Stimulated activated CD4-positive, alpha-beta T cell treated with anti-CD3 and anti-CD28 coated beads, Interleukin-15, amount 100 ng/mL, for 24 hours (primary cell): ENCODE measurements at regions not wholly inside any gene's neighbourhood (a gene's known extent, or its start where the extent isn't known, plus 50 kb on each side); places are given as distances from the start of the nearest gene placed in this dataset.
"Not testable (repeated sequence)": the region's sequence is repeated elsewhere in the genome, so short reads cannot be mapped to it uniquely, and the experiment has no call there.

Experiments
- DNase-seq: peaks from one replicate; pipeline ENCODE4 v3.0.0-alpha.2; 2020

- not testable (repeated sequence) for DNase-seq
These were observed 1191.2 kb downstream of the TMEM121 start for GRCh38 chr14:106717544-106717943.

GRCh38 chr14:106719880-106720279 lies 1193.5 kb downstream of the TMEM121 start:
- not testable (repeated sequence) for DNase-seq

- not testable (repeated sequence) for DNase-seq
These were observed 1195.5 kb downstream of the TMEM121 start for GRCh38 chr14:106721926-106722325.

- not testable (repeated sequence) for DNase-seq
These were observed 1196.7 kb downstream of the TMEM121 start for GRCh38 chr14:106722813-106723687.

- DNase-seq = not testable (repeated sequence)
These were observed 1201.6 kb downstream of the TMEM121 start for GRCh38 chr14:106727962-106728361.

GRCh38 chr14:106728611-106729010 lies 1202.2 kb downstream of the TMEM121 start:
- DNase-seq = no peak

- no peak for DNase-seq
These were observed 1203.2 kb downstream of the TMEM121 start for GRCh38 chr14:106729551-106729950.

GRCh38 chr14:106733771-106734170 lies 1207.4 kb downstream of the TMEM121 start:
- DNase-seq = no peak

GRCh38 chr14:106737021-106737420 lies 1210.6 kb downstream of the TMEM121 start:
- no peak for DNase-seq

GRCh38 chr14:106738075-106738474 lies 1211.7 kb downstream of the TMEM121 start:
- no peak for DNase-seq

GRCh38 chr14:106738598-106739258 lies 1212.3 kb downstream of the TMEM121 start:
- not testable (repeated sequence) for DNase-seq

- DNase-seq = not testable (repeated sequence)
These were observed 1214.9 kb downstream of the TMEM121 start for GRCh38 chr14:106741086-106741827.

GRCh38 chr14:106745016-106745767 lies 1218.8 kb downstream of the TMEM121 start:
- not testable (repeated sequence) for DNase-seq

GRCh38 chr14:106750089-106750488 lies 1223.7 kb downstream of the TMEM121 start:
- DNase-seq = not testable (repeated sequence)

- DNase-seq = not testable (repeated sequence)
These were observed 1227.4 kb downstream of the TMEM121 start for GRCh38 chr14:106753751-106754150.

GRCh38 chr14:106757444-106757843 lies 1231.1 kb downstream of the TMEM121 start:
- DNase-seq = not testable (repeated sequence)

GRCh38 chr14:106761886-106762816 lies 1235.8 kb downstream of the TMEM121 start:
- DNase-seq = not testable (repeated sequence)

GRCh38 chr14:106764968-106765369 lies 1238.6 kb downstream of the TMEM121 start:
- DNase-seq = peak; percentile 19

GRCh38 chr14:106766145-106766544 lies 1239.8 kb downstream of the TMEM121 start:
- no peak for DNase-seq

GRCh38 chr14:106766551-106767277 lies 1240.3 kb downstream of the TMEM121 start:
- DNase-seq = peak; percentile 67
